ENCODE measurements at regions not wholly inside any gene's neighbourhood (a gene's known extent, or its start where the extent isn't known, plus 50 kb on each side); places are given as distances from the start of the nearest gene placed in this dataset.

DNA sequence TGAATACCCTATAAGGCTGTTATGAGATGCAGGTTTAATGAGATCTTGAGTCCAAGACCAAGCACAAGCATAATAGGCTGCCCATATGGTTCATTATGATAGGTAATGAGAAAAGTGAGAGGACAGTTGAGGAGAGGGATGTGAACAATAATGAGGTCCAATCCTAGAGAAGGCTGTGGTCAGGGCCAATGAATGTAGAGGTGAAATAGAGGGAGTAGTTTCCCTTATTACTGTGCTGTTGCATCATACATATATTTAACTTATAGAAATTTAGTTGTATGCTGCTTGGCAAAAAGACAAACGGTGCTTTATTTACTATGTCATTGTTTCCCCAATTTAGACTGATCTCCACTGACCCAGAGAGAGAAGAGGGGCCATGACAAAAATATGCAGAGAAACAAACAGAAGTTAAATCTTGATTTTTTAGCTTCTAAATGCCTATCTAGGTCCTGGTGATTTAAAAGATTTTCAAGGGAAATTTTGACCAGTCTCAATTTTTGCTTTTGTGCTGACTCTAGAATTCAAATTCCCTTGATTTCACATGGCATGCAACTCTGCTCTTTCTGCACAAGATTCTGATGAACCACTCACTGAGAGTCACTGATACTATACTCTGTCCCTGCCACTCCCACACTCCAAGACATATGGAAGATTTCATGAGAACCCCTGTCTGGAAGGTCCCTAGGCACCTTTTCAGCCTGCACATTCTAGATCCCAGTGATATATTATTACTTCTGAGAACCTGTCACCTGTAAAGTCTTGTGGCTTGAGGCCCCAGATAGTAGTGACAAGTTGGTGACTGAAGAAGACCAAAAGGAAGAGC is 159.7 kb downstream of the VSIG4 start:
- TF ChIP-seq CTCF (CRISPR knock-in tag; IDR thresholded peaks at IDR 0.05) (no peak), NCOA1 (CRISPR knock-in tag; IDR thresholded peaks at IDR 0.05) (no peak)

All from HepG2 (cell line).